GM12878 (cell line): ENCODE measurements at regions not wholly inside any gene's neighbourhood (a gene's known extent, or its start where the extent isn't known, plus 50 kb on each side); places are given as distances from the start of the nearest gene placed in this dataset.

Source experiments
- ATAC-seq: fragments of 200-7000 bp; cut with Tn5 transposase; 3 replicates; pipeline ENCODE4 v1.9.1; 2020; ENCODE audit warnings: mild to moderate bottlenecking, moderate library complexity
- BruUV-seq: library from RNA; stranded (reverse); fragments of 400-500 nt; replicated peaks from 2 replicates; lab custom pipeline; 2021; lab: Mats Ljungman, UMichigan
- CTCF ChIA-PET: fragments of 300-600 bp; sonication (Branson Sonifier 250); formaldehyde crosslinking; extraction: SDS; loops from one replicate; lab custom pipeline; 2021; ENCODE audit warnings: inconsistent platforms; lab: Yijun Ruan, JAX
- POLR2A ChIA-PET: fragments of 350-600 bp; formaldehyde crosslinking; extraction: SDS; loops from one replicate; lab custom pipeline; 2021; ENCODE audit warnings: inconsistent platforms; lab: Charles Lee
- RAD21 ChIA-PET: fragments of 300-600 bp; sonication (Branson Sonifier 250); formaldehyde crosslinking; loops from one replicate; lab custom pipeline; 2023; ENCODE audit warnings: antibody characterized with exemption; ENCODE audit not compliant: unreplicated experiment; lab: Charles Lee
- SMC1A ChIA-PET: fragments of 300-600 bp; sonication (Branson Sonifier 250); formaldehyde crosslinking; loops from one replicate; lab custom pipeline; 2023; ENCODE audit not compliant: unreplicated experiment, uncharacterized antibody; lab: Charles Lee
- DNase-seq: peaks from one replicate; pipeline ENCODE4 v3.0.0-alpha.2; 2011; ENCODE audit warnings: low read depth, low spot score
- FAIRE-seq: peaks from 3 replicates; lab custom pipeline; 2011; peaks lifted over from hg19 to GRCh38; lab: Jason Lieb, UNC
- H2AFZ ChIP-seq: 2 replicates; pipeline ENCODE4 v1.6.0; 2011; ENCODE audit warnings: low read depth, low read length, control low read depth; ENCODE audit not compliant: control insufficient read depth
- H3K27ac ChIP-seq: 2 replicates; pipeline ENCODE4 v1.5.1; 2011; ENCODE audit warnings: control low read depth; ENCODE audit not compliant: control insufficient read depth, insufficient read depth
- H3K27me3 ChIP-seq, 2 experiments: replicated peaks in 1 of 2; 2 replicates each; pipeline versions ENCODE4 v1.6.0 to v1.6.1; 2011; ENCODE audit warnings: low read length in 1 of 2; ENCODE audit not compliant: control insufficient read depth in 2 of 2, insufficient read depth in 2 of 2
- H3K36me3 ChIP-seq, 2 experiments: 2 replicates each; pipeline ENCODE4 v1.5.1; 2011; ENCODE audit warnings: low read length in 1 of 2; ENCODE audit not compliant: control insufficient read depth in 2 of 2, insufficient read depth in 2 of 2
- H3K4me1 ChIP-seq: 2 replicates; pipeline ENCODE4 v1.6.1; 2011; ENCODE audit warnings: mild to moderate bottlenecking, low read length, moderate library complexity, mixed read lengths; ENCODE audit not compliant: control insufficient read depth, insufficient read depth
- H3K4me2 ChIP-seq: 2 replicates; pipeline ENCODE4 v1.6.0; 2011; ENCODE audit warnings: control low read depth; ENCODE audit not compliant: control insufficient read depth, insufficient read depth
- H3K4me3 ChIP-seq: fragments of 200-600 bp; sonication (generic); 2 replicates; pipeline ENCODE4 v1.5.1; 2016
- H3K79me2 ChIP-seq: 2 replicates; pipeline ENCODE4 v1.6.0; 2011; ENCODE audit warnings: low read length; ENCODE audit not compliant: control insufficient read depth, insufficient read depth
- H3K9ac ChIP-seq: 2 replicates; pipeline ENCODE4 v1.8.0; 2011; ENCODE audit warnings: low read length, control low read depth, mixed read lengths; ENCODE audit not compliant: control insufficient read depth, insufficient read depth
- H3K9me3 ChIP-seq: replicated peaks from 3 replicates; pipeline ENCODE4 v1.5.1; 2011; ENCODE audit warnings: mild to moderate bottlenecking, low read length; ENCODE audit not compliant: control insufficient read depth, insufficient read depth
- H4K20me1 ChIP-seq: 2 replicates; pipeline ENCODE4 v1.6.0; 2011; ENCODE audit not compliant: control insufficient read depth, insufficient read depth
- CHD4 ChIP-seq: fragments of 200-600 bp; sonication (generic); IDR thresholded peaks from 2 replicates; pipeline ENCODE4 v1.6.1; 2016; ENCODE audit warnings: mild to moderate bottlenecking
- GABPA ChIP-seq: IDR thresholded peaks from 2 replicates; pipeline ENCODE4 v1.6.1; 2014; ENCODE audit warnings: antibody characterized with exemption, low read depth, mild to moderate bottlenecking, inconsistent platforms
- HDGF ChIP-seq: fragments of 450-650 bp; IDR thresholded peaks from 2 replicates; pipeline ENCODE4 v1.6.1; 2016; ENCODE audit warnings: antibody characterized with exemption
- IKZF2 ChIP-seq, 2 experiments: fragments of 450-650 bp; IDR thresholded peaks; 2 replicates each; pipeline ENCODE4 v1.6.1; 2017; ENCODE audit warnings: mild to moderate bottlenecking in 2 of 2, moderate library complexity in 2 of 2
- IRF4 ChIP-seq: IDR thresholded peaks from 2 replicates; pipeline ENCODE4 v1.6.1; 2011; ENCODE audit warnings: low read depth, low read length
- RB1 ChIP-seq: fragments of 450-650 bp; formaldehyde crosslinking; IDR thresholded peaks from 2 replicates; pipeline ENCODE4 v1.6.1; 2017; ENCODE audit warnings: mild to moderate bottlenecking, borderline replicate concordance
- RUNX3 ChIP-seq: IDR thresholded peaks from 2 replicates; pipeline ENCODE4 v1.6.1; 2012; ENCODE audit warnings: low read length, inconsistent platforms
- SIX5 ChIP-seq: IDR thresholded peaks from 2 replicates; pipeline ENCODE4 v1.6.1; 2011; ENCODE audit warnings: mild to moderate bottlenecking, low read depth, low read length, moderate library complexity; ENCODE audit not compliant: severe bottlenecking
- STAT3 ChIP-seq: IDR thresholded peaks from 2 replicates; pipeline ENCODE4 v1.6.1; 2011; ENCODE audit warnings: low read depth, low read length, improper control_type of control experiment
- YBX1 ChIP-seq: fragments of 450-650 bp; IDR thresholded peaks from 2 replicates; pipeline ENCODE4 v1.6.1; 2016; ENCODE audit warnings: antibody characterized with exemption
- WGBS: methylation state at CpG from one replicate; pipeline ENCODE4 v1.1.6; 2016; ENCODE audit warnings: low lambda C conversion rate; ENCODE audit not compliant: insufficient replicate concordance, insufficient coverage; ENCODE audit errors: missing lambda C conversion rate; 5-methylcytosine and 5-hydroxymethylcytosine counted together
- in situ Hi-C: fragments of 300-500 bp; cut with MboI; formaldehyde crosslinking; loops from 9 replicates; pipeline ENCODE4 v1.14.3; 2018; ENCODE audit warnings: mixed read lengths
- intact Hi-C: fragments of 100-400 bp; cut with micrococcal nuclease; formaldehyde crosslinking; loops from one replicate; pipeline ENCODE4 v1.14.2; 2022; ENCODE audit not compliant: unreplicated experiment
- TF ChIP-seq, protein P1 (sequence below): fragments of 450-650 bp; formaldehyde crosslinking; IDR thresholded peaks from 2 replicates; pipeline ENCODE4 v1.4.0; 2020; ENCODE audit warnings: mild to moderate bottlenecking, moderate library complexity
- TF ChIP-seq, protein P2 (sequence below): IDR thresholded peaks from 2 replicates; pipeline ENCODE4 v1.6.1; 2012; ENCODE audit warnings: mild to moderate bottlenecking, low read depth, low read length

DNA sequence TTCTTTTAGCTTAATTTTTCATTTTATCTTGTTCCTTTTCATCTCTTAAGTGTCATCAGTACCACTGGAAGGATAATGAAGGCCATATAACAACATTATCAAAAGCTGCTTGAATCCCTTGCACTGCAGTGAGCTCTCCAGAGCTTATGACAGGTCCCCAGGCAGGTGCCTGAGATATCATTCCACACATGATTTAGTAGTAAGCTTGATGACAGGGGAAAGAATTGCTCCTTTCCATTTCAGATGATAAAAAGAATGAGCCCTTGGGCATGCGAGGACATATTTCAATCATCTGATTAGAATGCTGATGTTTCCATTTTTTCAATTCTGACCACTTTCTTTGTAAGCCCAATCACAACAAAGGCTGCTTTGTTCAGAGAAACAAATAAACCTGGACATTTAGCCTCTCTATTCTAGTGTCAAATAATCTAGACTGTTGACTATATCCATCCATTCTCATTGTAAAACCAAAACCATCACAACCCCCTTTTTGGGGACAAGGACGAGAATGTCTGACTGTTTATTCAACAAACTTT is 567.8 kb downstream of the IGSF11 start:
- POLR2A ChIA-PET: no interaction called here
- RAD21 ChIA-PET: no interaction called here
- FAIRE-seq (no peak), DNase-seq (no peak), ATAC-seq (no peak)
- WGBS: 50% methylated on average over 2 of the region's 2 CpGs
- in situ Hi-C loops: no loop called here
- no peak overlapping the region for H3K4me2 ChIP-seq
- no peak for TF ChIP-seq CHD4
- H4K20me1 ChIP-seq: no peaks in the 10 kb centered on the region
- no peaks in the 10 kb centered on the region for H3K36me3 ChIP-seq
- SMC1A ChIA-PET: interaction anchor here (0.9 to 1.2 kb wide), 2 partner anchors 8 to 13 kb away, joined by 3 to 4 read pairs; no protein-coding TSS in a partner anchor
- H3K4me1 ChIP-seq: no peaks in the 10 kb centered on the region
- CTCF ChIA-PET: no interaction called here
- intact Hi-C loops: no loop called here
- H3K79me2 ChIP-seq: no peaks in the 10 kb centered on the region
- no peak overlapping the region for H2AFZ ChIP-seq
- no TSS peak for BruUV-seq
- H3K27ac ChIP-seq: no peak overlapping the region
- H3K9me3 ChIP-seq: no peaks in the 10 kb centered on the region
- H3K9ac ChIP-seq: no peak overlapping the region
- H3K27me3 ChIP-seq: no peaks in the 10 kb centered on the region
- no peak overlapping the region for H3K4me3 ChIP-seq

DNA sequence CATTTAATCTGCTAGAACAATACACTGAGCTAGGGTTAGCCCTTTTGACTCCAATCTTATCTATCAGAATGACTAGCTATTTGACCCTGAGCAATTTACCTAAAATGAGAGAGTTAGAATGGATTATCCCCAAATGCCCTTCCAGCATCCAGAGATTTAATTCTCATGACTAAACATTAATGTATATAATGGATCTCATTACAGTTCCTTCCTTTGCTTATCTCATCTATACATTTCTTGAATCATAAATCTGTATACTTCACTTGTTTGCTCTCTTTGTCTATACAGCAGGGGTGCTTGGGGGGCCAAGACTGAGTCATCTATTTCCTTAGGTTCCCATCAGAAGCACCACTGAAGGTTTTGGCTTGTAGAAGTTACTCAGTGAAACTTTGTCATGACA is 565.8 kb downstream of the IGSF11 start:
- no peaks in the 10 kb centered on the region for H4K20me1 ChIP-seq
- H3K79me2 ChIP-seq: no peaks in the 10 kb centered on the region
- in situ Hi-C loops: no loop called here
- BruUV-seq: no TSS peak
- no peak for ATAC-seq
- no peak overlapping the region for H3K4me3 ChIP-seq
- H3K9ac ChIP-seq: no peak overlapping the region
- SMC1A ChIA-PET: interaction anchor here (1.7 to 1.8 kb wide), 2 partner anchors 10 to 348 kb away, joined by 3 to 6 read pairs; no protein-coding TSS in a partner anchor
- FAIRE-seq: no peak
- no peak overlapping the region for H3K27ac ChIP-seq
- no peak overlapping the region for H3K4me2 ChIP-seq
- POLR2A ChIA-PET: no interaction called here
- H2AFZ ChIP-seq: no peak overlapping the region
- no peaks in the 10 kb centered on the region for H3K4me1 ChIP-seq
- H3K27me3 ChIP-seq: no peaks in the 10 kb centered on the region
- no peak for TF ChIP-seq YBX1
- no peak for TF ChIP-seq IRF4
- no peak for TF ChIP-seq GABPA
- TF ChIP-seq IKZF2 (IDR thresholded peaks at IDR 0.05): no peak
- TF ChIP-seq, protein P1, sequence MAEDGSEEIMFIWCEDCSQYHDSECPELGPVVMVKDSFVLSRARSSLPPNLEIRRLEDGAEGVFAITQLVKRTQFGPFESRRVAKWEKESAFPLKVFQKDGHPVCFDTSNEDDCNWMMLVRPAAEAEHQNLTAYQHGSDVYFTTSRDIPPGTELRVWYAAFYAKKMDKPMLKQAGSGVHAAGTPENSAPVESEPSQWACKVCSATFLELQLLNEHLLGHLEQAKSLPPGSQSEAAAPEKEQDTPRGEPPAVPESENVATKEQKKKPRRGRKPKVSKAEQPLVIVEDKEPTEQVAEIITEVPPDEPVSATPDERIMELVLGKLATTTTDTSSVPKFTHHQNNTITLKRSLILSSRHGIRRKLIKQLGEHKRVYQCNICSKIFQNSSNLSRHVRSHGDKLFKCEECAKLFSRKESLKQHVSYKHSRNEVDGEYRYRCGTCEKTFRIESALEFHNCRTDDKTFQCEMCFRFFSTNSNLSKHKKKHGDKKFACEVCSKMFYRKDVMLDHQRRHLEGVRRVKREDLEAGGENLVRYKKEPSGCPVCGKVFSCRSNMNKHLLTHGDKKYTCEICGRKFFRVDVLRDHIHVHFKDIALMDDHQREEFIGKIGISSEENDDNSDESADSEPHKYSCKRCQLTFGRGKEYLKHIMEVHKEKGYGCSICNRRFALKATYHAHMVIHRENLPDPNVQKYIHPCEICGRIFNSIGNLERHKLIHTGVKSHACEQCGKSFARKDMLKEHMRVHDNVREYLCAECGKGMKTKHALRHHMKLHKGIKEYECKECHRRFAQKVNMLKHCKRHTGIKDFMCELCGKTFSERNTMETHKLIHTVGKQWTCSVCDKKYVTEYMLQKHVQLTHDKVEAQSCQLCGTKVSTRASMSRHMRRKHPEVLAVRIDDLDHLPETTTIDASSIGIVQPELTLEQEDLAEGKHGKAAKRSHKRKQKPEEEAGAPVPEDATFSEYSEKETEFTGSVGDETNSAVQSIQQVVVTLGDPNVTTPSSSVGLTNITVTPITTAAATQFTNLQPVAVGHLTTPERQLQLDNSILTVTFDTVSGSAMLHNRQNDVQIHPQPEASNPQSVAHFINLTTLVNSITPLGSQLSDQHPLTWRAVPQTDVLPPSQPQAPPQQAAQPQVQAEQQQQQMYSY (CRISPR knock-in tag): no peak
- TF ChIP-seq, protein P2, sequence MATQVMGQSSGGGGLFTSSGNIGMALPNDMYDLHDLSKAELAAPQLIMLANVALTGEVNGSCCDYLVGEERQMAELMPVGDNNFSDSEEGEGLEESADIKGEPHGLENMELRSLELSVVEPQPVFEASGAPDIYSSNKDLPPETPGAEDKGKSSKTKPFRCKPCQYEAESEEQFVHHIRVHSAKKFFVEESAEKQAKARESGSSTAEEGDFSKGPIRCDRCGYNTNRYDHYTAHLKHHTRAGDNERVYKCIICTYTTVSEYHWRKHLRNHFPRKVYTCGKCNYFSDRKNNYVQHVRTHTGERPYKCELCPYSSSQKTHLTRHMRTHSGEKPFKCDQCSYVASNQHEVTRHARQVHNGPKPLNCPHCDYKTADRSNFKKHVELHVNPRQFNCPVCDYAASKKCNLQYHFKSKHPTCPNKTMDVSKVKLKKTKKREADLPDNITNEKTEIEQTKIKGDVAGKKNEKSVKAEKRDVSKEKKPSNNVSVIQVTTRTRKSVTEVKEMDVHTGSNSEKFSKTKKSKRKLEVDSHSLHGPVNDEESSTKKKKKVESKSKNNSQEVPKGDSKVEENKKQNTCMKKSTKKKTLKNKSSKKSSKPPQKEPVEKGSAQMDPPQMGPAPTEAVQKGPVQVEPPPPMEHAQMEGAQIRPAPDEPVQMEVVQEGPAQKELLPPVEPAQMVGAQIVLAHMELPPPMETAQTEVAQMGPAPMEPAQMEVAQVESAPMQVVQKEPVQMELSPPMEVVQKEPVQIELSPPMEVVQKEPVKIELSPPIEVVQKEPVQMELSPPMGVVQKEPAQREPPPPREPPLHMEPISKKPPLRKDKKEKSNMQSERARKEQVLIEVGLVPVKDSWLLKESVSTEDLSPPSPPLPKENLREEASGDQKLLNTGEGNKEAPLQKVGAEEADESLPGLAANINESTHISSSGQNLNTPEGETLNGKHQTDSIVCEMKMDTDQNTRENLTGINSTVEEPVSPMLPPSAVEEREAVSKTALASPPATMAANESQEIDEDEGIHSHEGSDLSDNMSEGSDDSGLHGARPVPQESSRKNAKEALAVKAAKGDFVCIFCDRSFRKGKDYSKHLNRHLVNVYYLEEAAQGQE: no peak
- TF ChIP-seq RB1: no peak
- TF ChIP-seq HDGF: no peak
- TF ChIP-seq SIX5: no peak
- no peak for TF ChIP-seq STAT3
- no peak for TF ChIP-seq RUNX3
- no peak for DNase-seq
- no peaks in the 10 kb centered on the region for H3K36me3 ChIP-seq
- no peaks in the 10 kb centered on the region for H3K9me3 ChIP-seq
- CTCF ChIA-PET: interaction anchor here (1.5 kb wide), 1 partner anchor 9 kb away, joined by 3 read pairs; no protein-coding TSS in a partner anchor
- intact Hi-C loops: no loop called here
- RAD21 ChIA-PET: no interaction called here
